ENCODE measurements at regions not wholly inside any gene's neighbourhood (a gene's known extent, or its start where the extent isn't known, plus 50 kb on each side); places are given as distances from the start of the nearest gene placed in this dataset.

DNA sequence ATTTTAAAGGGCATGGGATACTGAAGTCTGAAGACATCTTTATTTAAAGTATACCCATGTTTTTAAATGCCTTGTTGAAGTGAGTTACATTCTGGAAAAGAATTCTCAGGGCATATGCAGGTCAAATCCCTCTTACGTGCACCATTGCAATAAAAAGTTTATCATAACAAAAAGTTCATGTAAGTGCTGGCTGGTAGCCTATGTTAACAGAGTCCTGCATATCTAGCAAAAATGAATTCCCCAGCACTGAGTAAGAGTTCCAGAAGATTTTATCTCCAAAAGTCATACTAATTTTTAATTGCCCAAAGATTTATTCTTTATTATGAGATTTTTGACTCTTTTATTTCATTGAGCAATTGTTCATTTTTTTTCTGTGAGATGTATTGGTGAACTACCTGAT, 104.7 kb upstream of the ROBO1 start:
- DNase-seq (no peak), ATAC-seq (no peak)

DNA sequence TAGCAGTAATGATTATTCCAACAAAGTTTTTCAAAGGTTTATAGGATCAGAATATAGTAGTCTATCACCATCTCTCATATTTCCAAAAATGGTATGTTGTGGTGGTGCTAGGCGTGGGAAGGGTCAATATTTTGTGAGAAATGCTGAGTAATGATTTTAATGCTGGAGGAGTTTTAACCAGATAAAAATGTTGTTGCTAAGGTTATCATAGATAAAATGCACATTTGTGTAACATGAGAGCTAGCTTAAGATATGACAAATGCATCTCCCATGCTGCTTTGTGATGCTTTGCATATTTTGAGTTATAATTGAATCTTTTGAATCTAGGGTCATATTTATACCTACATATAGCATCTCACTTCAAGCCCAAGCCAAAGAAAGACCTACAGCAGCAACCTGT, 103.9 kb upstream of the ROBO1 start:
- DNase-seq, result no peak
- ATAC-seq, result no peak

DNA sequence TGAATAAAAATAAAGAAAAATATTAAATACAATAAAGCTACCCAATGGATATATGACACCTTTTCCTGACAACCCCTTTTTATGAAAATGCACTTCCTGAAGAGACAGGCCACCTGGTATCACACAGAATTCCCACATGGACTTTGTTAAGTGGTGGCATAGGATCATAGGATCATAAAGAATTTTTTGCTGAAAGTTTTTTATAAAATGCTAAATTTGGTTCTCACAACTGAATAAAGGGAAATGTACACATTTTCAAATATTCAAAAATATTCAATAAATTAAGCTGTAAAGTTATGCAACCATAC, 102.5 kb upstream of the ROBO1 start:
- ATAC-seq, result no peak
- no peak for DNase-seq

DNA sequence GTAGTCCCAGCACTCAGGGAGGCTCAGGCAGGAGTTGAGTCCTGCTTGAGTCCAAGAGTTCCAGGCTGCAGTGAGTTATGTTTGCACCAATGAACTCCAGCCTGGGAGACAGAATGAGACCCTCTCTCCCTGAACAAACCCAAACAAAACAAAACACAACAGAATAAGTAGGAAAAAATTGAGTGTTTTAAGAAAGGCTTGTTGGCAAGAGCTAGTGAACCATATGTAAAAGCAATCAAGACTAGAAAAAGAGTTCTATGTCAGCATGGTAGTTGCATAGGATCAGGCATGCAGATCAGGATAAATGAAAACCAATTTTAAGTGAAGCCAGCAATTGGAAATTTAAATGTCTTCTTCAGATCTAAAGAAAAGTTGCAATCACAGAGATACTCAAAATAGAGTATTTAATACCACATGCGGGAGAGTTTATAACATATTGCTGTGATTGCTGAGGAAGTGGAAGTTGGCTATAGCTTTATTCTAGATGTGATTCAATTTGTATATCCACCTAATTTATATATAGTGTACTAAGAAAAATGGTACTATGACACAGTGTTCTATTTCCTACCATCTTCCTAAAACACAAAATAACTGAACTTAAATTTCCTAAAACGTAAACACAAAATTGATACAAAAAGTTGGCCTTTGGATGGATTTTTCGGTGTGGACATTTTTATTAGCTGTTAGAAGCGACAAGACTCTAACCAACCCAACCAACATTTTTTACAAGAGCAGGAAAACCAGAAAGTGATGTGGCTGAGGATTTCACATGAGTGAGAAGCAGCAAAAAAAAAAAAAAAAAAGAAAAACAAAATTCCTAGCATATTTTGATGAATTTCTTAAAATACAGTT, 101.9 kb upstream of the ROBO1 start:
- ATAC-seq (no peak), DNase-seq (no peak)

DNA sequence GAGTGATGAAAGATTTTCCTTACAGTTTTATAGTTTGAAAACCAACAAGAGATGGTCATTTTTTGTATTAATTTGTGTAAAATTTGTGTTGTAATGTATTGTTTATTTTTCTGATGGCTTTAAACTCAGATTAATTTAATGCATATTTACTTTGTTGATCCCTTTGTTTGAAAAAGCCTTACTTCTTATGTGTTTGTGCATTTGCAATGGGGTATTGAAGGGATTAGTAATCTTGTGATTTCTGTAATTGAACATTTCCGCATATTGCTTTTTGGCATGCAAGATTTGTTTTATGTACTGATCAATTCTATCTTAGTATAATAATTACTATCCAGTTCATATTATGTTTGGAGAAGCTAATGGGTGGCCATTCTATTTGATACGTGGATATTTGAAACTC, 98.4 kb upstream of the ROBO1 start:
- no peak for DNase-seq
- ATAC-seq, result no peak

DNA sequence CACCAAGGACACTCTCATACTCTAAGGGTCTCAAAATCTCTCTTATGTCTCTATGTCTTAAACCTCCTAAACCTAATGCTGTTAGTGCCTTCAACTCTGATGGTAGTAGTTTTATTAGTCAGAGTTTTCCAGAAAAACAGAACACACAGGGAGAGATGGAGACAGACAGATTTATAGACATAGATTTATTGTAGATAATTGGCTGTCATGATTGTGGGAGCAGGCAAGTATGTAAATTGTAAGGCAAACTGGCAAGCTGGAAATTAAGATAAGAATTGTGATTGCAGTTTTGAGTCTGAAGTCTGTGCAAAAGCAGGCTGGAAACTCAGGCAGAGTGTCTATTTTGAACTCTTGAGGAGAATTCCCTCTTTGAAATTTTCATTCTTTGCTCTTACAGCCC, 96.3 kb upstream of the ROBO1 start:
- no peak for DNase-seq
- no peak for ATAC-seq

DNA sequence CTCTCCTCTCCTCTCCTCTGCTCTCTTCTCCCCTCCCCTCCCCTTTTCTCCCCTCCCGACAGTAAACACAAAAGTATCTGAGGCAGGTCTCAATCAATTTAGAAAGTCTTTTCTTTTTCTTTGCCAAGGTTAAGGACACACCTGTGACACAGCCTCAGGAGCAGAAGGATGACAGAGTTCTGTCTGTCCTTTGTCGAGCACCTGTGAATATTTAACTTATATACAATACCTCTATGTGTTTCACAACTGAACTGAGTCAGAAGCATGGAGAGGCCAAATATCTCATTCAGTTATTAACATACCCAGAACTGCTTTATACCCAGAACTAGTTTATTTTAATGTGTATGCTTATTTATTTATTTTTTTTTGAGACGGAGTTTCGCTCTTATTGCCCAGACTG, 81.1 kb upstream of the ROBO1 start:
- ATAC-seq (no peak), DNase-seq (no peak)

DNA sequence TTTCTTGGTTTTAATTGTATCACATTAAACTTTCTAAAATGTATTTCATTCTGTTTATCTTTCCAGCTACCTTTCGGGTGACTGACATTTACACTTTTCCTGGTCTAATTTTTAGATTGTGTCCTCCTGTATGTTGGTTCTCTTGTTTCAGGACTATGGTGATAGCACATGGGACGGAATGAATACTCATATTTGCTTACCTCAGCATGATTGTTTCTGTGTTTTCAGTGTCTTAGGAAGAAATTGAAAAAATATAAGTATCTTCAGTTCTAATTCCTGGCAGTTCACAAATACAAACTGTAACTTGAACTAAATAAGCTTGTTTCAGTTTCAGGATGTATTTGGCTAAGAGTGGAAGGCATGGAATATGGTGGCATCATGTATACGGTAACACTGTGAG, 80.1 kb upstream of the ROBO1 start:
- no peak for ATAC-seq
- DNase-seq, result no peak

DNA sequence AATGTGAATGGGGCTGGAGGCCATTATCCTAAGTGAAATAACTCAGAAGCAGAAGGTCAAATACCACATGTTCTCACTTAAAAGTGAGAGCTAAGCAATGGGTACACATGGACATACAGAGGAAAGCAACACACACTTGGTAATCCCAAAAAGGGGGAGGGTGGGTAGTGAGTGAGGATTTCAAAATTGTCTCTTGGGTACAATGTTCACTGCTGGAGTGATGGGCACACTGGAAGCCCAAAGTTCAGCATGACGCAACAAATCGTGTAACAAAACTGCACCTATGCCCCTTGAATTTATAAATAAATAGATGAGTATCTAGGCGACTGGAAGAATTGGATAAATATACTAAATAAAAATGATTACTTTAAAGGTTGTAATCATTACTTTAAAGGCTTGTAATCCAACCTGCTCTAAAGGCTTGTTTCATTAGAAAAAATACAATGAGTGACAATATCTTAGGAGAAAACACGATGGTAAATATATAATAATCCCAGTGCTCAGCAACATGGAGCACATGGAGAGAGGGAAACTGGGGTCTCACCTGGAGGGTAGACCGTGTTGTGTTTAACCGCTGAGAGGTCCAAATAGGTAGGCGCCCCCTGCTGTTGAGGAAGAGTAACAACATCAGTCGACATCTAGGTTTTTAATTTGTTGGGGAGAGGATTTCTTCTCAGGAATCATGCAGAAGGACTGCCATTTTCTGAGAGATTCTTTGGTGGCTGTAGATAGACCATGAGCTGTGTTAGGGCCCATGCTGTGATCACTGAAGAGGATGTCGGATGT, 78.5 kb upstream of the ROBO1 start:
- ATAC-seq, result no peak

DNA sequence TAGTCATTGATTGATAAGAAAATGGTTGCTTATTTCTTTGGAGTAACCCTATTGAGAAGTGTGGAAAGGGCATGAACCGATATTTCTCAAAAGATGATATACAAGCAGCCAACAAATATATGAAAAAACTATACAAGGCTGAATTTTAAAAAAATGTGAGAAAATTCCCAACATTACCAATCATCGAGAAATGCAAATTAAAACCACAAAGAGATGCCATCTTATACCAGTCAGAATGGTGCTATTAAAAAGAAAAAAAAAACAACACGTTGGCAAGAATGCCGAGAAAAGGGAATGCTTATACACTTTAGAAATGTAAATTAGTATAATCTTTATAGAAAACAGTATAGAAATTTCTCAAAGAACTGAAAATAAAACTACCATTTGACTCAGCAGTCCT, 77.7 kb upstream of the ROBO1 start:
- ATAC-seq (no peak), DNase-seq (no peak)

More for the DNA sequence above, 78.5 kb upstream of the ROBO1 start:
- DNase-seq, result no peak

DNA sequence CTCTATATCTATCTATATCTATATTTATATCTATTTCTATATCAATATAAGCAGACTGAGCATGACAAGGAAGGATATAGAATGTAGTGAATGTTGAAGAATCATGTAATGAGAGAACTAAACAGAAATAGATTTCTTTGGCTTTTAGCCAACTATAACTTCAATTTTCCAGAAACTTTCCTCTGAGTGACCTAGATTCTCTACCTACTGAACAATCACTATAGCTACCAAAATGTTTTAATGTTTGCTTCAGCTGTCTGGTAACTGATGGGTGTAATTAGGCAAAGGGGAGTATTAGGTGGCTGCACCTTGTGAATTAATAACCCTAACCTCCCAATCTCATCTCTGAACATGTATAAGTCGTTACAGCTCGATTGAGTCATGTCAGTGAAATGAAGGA, 76.4 kb upstream of the ROBO1 start:
- ATAC-seq, result no peak
- DNase-seq, result no peak

DNA sequence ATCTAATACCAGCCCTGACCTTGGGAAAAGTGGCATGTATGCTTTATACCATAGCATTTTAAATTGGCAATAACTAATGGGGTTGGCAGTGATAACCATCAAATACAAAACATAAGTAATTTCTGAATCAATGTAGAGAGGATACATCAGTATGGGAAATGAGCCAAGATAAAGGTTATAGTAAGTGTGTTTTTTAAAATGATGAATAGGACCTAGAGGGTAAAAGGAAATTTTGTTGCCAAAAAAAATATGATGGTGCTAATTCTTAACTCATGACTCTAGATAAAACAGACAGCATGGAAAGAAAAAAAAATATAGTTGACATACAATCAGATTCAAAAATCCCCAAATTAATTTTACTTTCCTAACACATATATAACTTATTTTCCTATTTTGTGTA, 75.4 kb upstream of the ROBO1 start:
- ATAC-seq, result no peak
- no peak for DNase-seq

DNA sequence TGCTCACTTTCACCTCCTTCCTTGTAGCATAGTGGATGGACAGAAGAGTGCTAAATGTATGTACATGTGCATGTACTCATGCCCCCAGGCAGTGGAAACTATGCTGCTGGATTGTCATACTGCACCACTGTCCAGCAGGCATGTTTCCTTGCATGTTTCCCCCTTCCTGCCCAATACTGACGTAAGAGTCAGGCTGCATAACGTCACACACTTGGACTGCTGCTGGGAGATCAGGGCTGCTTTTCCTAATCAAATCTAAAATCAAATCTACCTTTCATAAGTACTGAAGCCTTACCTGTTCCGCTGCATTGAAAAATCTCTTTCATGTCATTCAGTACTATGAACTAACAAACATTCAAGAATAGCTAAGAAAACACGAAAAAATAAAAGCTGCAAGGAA, 67.9 kb upstream of the ROBO1 start:
- ATAC-seq, result no peak
- DNase-seq, result no peak

DNA sequence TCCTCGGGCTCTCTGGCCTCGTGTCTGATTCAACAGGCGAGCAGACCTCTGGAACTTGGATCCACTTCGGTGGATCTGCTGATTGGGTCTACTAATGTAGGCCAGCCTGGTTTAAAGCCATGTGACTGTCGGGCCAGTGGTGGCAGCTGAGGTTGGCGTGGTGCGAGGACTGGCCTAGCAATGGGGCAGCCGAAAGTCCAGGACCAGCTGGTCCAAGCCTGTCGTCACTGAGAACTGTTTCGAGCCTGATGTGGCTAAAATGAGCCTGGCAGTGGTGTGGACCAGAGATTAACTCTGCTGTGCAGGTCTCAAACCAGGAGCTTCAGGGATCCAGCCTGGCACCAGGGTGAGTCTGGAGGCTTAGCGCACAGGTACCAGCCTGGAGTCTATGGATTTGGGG, 56.4 kb upstream of the ROBO1 start:
- no peak for DNase-seq
- ATAC-seq, result no peak

DNA sequence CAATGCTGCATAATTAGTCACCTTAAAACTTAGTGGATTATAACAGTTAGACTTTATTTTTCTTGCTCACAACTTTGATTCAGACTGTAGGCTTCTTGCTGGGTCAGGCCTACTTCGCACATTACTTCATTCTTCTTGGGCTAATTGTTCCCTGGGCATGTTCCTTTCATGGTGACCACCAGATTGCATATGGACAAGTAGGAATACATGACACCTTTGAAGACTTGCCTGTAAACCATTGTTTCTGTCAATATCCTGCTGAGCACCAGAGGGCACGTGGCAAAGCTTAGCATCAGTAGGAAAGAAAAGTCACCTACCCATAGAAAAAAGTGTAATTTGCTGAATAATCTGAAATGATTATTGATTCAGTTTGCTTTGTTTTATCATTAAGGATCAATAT, 54.3 kb upstream of the ROBO1 start:
- no peak for DNase-seq
- ATAC-seq, result no peak

DNA sequence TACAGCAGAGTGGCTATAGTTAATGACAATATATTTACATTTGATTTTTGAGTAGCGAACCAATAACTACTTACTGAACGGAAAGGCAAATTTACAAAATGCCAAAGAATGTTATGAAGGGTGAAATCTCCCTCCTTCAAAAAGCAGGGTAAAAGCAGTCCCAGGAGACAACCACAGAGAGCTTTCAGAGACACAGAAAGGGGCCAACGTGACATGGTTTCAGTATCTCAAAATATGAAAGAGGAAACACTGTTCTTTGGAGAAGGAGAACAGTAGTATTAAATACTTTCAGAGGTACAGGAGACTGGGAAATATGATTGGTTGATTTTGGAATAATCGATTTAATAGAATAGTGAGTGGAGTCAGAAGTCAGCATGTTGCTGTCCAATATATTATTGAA, 52.3 kb upstream of the ROBO1 start:
- DNase-seq, result no peak
- no peak for ATAC-seq

DNA sequence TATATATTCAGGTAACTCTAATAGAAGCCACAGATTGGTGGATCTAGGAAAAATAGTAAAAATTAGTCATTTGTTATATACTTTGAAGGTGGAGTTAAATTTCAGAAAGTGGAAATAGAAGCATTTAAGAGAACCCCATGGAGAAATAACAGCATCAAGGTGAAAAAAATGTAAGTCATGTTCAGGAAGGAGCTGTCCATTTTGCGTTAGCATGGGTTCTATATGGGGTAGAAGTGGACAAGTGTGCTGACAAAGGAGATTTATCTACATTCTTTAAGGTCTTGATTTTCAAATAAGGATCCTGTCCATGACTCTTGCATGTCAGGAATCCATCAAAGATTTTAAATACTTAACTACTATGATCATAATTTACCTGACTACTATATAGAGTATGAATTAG, 50.2 kb upstream of the ROBO1 start:
- no peak for ATAC-seq

More for the DNA sequence above, 50.2 kb upstream of the ROBO1 start:
- no peak for DNase-seq
